PFSK-1 (cell line): ENCODE measurements at regions not wholly inside any gene's neighbourhood (a gene's known extent, or its start where the extent isn't known, plus 50 kb on each side); places are given as distances from the start of the nearest gene placed in this dataset.

Experiments
- FOXP2 ChIP-seq: optimal IDR thresholded peaks from 2 replicates; pipeline ENCODE3; 2011; ENCODE audit warnings: borderline replicate concordance, control low read depth, inconsistent platforms; ENCODE audit not compliant: insufficient read depth; ENCODE audit errors: extremely low read length, extremely low read depth
- POLR2AphosphoS5 ChIP-seq: IDR thresholded peaks from 2 replicates; pipeline ENCODE4 v1.6.1; 2012; ENCODE audit warnings: low read depth, mild to moderate bottlenecking, control low read depth, low read length, moderate library complexity
- REST ChIP-seq, 2 experiments: IDR thresholded peaks; 2 replicates each; pipeline versions ENCODE4 v1.6.1 to v1.8.0; 2011 to 2012; ENCODE audit warnings: low read depth in 2 of 2, low read length in 2 of 2, control low read depth in 1 of 2, inconsistent platforms in 1 of 2, mild to moderate bottlenecking in 1 of 2, moderate library complexity in 1 of 2; ENCODE audit not compliant: insufficient read depth in 1 of 2
- SIN3A ChIP-seq: IDR thresholded peaks from 2 replicates; pipeline ENCODE4 v1.6.1; 2012; ENCODE audit warnings: mild to moderate bottlenecking, low read length, moderate library complexity, borderline replicate concordance; ENCODE audit not compliant: insufficient read depth
- TAF1 ChIP-seq: IDR thresholded peaks from 2 replicates; pipeline ENCODE4 v1.6.1; 2012; ENCODE audit warnings: low read length, control low read depth, borderline replicate concordance; ENCODE audit not compliant: insufficient read depth

GRCh38 chr2:176407706-176408105 lies 138.5 kb downstream of the MTX2 start:
- TF ChIP-seq REST (IDR thresholded peaks at IDR 0.05; ENCODE audit: insufficient read depth in 1 of 2, low read depth in 2 of 2, low read length in 2 of 2), result no peak
- TF ChIP-seq FOXP2, result no peak
- no peak for TF ChIP-seq POLR2AphosphoS5
- no peak for TF ChIP-seq SIN3A
- no peak for TF ChIP-seq TAF1

- TF ChIP-seq REST (IDR thresholded peaks at IDR 0.05; ENCODE audit: insufficient read depth in 1 of 2, low read depth in 2 of 2, low read length in 2 of 2) (no peak), POLR2AphosphoS5 (no peak), SIN3A (no peak), FOXP2 (no peak), TAF1 (no peak)
Measured at GRCh38 chr2:176409671-176410070, 140.4 kb downstream of the MTX2 start.

- TF ChIP-seq REST (IDR thresholded peaks at IDR 0.05; ENCODE audit: insufficient read depth in 1 of 2, low read depth in 2 of 2, low read length in 2 of 2) (no peak), TAF1 (no peak), POLR2AphosphoS5 (no peak), SIN3A (no peak), FOXP2 (no peak)
Measured at GRCh38 chr2:176412136-176412535, 142.9 kb downstream of the MTX2 start.

- TF ChIP-seq FOXP2, result no peak
- TF ChIP-seq TAF1, result no peak
- no peak for TF ChIP-seq SIN3A
- no peak for TF ChIP-seq REST (IDR thresholded peaks at IDR 0.05; ENCODE audit: insufficient read depth in 1 of 2, low read depth in 2 of 2, low read length in 2 of 2)
- TF ChIP-seq POLR2AphosphoS5, result no peak
Measured at GRCh38 chr2:176413786-176414185, 144.5 kb downstream of the MTX2 start.

GRCh38 chr2:176414641-176415040 lies 145.4 kb downstream of the MTX2 start:
- no peak for TF ChIP-seq FOXP2
- no peak for TF ChIP-seq REST (IDR thresholded peaks at IDR 0.05; ENCODE audit: insufficient read depth in 1 of 2, low read depth in 2 of 2, low read length in 2 of 2)
- TF ChIP-seq TAF1, result no peak
- no peak for TF ChIP-seq POLR2AphosphoS5
- TF ChIP-seq SIN3A, result no peak
